Urothelium cell line (cell line): ENCODE measurements at regions not wholly inside any gene's neighbourhood (a gene's known extent, or its start where the extent isn't known, plus 50 kb on each side); places are given as distances from the start of the nearest gene placed in this dataset.
"Not testable (repeated sequence)": the region's sequence is repeated elsewhere in the genome, so short reads cannot be mapped to it uniquely, and the experiment has no call there.

Source experiments
- DNase-seq: peaks from one replicate; pipeline ENCODE4 v3.0.0; 2011; ENCODE audit warnings: low spot score, mixed read lengths
- FAIRE-seq: peaks from 2 replicates; lab custom pipeline; 2011; peaks lifted over from hg19 to GRCh38; lab: Jason Lieb, UNC

DNA sequence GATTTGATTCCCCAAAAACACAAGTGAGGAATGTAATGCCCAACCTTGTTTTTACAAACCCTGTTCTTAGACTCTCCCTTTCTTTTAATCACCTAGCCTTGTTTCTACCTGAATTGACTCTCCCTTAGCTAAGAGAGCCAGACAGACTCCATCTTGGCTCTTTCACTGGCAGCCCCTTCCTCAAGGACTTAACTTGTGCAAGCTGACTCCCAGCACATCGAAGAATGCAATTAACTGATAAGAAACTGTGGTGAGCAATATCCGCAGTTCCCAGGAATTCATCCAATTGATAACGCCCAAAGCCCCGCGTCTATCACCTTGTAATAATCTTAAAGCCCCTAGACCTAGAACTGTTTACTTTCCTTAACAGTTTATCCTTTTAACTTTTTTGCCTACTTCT, 120.2 kb upstream of the DEFB108B start:
- not testable (repeated sequence) for FAIRE-seq, DNase-seq

DNA sequence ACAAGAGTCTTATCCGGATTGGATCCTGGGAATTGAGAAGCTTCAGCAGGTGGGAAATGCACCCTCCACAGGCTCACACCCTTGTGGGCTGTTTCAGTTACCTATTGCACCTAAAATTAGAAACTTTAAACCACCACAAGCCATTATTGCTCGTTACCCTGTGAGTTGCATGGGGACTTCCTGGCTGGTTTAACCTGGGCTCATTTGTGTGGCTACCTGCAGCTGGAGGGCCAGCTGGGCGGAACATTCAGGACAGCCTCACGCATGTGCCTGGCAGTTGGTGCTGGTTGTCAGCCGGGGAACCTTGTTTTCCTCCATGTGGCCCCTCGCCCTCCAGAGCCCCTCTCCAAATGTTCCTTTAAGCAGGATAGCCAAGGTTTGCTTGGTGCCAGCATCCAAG, 118.5 kb upstream of the DEFB108B start:
- DNase-seq, FAIRE-seq: not testable (repeated sequence)

DNA sequence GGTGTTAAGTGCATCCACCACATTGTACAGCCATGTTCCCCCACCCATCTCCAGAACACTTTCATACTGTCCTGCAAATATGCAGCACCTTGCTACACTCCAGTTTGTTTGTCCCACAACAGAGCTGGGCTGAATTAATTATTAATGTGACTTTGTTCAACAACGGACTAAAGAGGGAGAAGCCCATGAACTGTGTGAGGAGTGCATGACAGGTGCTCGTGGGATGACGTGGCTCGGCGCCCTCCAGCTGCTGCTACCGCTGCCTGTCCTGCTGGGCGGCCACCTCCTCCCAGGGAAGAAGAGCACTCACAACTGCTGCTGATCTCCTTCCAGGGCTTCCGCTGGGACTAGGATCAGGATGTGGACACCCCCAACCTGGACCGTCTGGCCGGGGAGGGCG, 111.2 kb upstream of the DEFB108B start:
- not testable (repeated sequence) for FAIRE-seq, DNase-seq

DNA sequence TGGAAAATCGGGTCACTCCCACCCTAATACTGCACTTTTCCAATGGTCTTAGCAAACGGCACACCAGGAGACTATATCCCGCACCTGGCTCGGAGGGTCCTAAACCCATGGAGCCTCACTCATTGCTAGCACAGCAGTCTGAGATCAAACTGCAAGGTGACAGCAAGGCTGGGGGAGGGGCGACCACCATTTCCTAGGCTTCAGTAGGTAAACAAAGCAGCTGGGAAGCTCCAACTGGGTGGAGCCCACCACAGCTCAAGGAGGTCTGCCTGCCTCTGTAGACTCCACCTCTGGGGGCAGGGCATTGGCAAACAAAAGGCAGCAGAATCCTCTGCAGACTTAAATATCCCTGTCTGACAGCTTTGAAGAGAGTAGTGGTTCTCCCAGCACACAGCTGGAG, 109.0 kb upstream of the DEFB108B start:
- DNase-seq, FAIRE-seq: not testable (repeated sequence)

DNA sequence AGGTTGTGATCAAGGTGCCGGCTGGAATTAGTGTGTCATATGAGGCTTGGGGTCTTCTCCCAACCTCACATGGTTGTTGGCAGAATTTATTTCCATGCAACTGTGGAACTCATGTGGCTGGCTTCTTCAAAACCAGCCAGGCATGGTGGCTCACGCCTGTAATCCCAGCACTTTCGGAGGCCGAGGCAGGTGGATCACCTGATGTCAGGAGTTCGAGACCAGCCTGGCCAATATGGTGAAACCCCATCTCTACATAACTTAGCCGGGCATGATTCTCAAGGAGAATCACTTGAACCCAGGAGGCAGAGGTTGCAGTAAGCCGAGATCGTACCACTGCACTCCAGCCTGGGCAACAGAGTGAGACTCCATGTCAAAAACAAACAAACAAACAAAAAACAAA, 102.3 kb upstream of the DEFB108B start:
- not testable (repeated sequence) for DNase-seq, FAIRE-seq

DNA sequence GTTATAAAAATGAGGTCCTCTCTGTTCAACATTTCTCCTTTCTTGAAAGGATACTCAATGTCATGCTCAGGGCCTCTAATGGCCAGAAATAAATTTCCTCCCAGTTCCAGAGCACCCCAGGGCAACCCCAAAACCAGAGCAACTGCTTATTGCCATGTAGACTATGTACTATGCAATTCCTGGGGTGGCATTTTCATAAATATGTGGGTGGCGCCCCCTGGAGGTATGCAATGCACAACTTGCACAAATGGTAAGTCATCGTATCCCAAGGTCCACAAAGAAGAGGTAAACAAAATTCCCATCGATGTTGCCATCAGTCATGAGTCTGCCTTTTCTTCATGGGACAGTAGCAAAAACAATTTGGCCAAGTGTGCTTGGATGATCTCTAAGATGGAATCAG, 98.6 kb upstream of the DEFB108B start:
- FAIRE-seq, DNase-seq: not testable (repeated sequence)

DNA sequence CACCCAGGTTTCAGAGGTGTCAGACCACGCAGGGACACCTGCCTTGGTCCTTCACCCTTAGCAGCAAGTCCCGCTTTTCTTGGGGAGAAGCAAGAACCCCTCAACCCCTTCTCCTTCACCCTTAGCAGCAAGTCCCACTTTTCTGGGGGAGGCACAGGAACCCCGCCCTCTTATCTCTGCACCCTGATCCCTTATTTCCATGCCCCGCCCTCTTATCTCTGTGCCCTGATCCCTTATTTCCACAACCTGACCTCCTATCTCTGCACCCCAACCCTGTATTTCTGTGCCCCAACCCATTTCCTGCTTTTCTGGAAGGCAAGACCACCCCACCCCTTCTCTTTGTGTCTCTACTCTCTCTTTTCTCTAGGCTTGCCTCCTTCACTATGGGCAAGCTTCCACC, 94.7 kb upstream of the DEFB108B start:
- not testable (repeated sequence) for DNase-seq, FAIRE-seq

DNA sequence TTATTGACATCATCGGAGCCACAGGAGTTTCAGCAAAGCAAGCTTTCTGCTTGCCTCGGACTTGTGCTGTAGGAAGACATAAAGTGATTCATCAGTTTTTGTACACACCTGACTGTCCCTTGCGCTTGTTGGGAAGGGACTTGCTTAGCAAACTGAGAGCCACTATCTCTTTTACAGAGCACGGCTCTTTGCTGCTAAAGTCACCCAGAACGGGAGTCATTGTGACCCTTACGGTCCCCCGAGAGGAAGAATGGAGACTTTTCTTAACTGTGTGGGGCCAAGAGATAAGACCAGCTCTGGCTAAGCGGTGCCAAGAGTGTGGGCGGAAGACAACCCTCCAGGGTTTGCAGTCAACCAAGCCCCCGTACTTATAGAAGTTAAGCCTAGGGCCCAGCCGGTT, 89.6 kb upstream of the DEFB108B start:
- not testable (repeated sequence) for FAIRE-seq, DNase-seq

DNA sequence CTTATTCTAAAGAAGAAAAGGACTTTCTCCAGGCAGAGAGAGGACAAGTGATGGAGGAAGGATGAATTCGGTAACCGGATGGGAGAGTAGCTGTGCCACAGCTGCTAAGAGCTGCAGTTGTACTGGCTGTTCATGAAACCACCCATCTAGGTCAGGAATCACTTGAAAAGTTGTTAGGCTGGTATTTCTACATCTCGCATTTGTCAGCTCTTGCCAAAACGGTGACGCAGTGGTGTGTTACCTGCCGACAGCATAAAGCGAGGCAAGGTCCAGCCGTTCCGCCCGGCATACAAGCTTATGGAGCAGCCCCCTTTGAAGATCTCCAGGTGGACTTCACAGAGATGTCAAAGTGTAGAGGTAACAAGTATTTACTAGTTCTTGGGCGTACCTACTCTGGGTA, 87.3 kb upstream of the DEFB108B start:
- not testable (repeated sequence) for FAIRE-seq, DNase-seq

DNA sequence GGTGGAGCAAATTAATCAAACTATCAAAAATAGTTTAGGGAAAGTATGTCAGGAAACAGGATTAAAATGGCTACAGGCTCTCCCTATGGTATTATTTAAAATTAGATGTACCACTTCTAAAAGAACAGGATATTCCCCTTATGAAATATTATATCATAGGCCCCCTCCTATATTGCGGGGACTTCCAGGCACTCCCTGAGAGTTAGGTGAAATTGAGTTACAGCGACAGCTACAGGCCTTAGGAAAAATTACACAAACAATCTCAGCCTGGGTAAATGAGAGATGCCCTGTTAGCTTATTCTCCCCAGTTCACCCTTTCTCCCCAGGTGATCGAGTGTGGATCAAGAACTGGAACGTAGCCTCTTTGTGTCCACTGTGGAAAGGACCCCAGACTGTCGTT, 86.7 kb upstream of the DEFB108B start:
- not testable (repeated sequence) for FAIRE-seq, DNase-seq

DNA sequence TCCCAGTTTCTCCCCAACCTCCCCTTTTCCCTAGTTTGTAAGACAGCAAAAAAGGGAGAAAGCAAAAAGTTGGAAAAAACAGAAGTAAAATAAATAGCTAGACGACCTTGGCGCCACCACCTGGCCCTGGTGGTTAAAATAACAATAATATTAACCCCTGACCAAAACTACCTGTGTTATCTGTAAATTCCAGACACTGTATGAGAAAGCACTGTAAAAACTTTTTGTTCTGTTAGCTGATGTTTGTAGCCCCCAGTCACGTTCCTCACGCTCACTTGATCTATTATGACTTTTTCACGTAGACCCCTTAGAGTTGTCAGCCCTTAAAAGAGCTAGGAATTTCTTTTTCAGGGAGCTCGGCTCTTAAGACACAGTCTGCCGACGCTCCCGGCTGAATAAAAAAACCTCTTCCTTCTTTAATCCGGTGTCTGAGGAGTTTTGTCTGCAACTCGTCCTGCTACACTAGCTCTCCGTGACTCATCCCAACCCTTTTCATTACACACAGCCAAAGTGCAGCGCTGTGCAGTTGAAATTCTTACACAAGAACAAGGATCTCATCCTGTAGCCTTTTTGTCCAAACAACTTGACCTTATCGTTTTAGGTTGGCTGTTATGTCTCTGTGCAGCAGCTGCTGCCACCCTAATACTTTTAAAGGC, 83.9 kb upstream of the DEFB108B start:
- not testable (repeated sequence) for DNase-seq

DNA sequence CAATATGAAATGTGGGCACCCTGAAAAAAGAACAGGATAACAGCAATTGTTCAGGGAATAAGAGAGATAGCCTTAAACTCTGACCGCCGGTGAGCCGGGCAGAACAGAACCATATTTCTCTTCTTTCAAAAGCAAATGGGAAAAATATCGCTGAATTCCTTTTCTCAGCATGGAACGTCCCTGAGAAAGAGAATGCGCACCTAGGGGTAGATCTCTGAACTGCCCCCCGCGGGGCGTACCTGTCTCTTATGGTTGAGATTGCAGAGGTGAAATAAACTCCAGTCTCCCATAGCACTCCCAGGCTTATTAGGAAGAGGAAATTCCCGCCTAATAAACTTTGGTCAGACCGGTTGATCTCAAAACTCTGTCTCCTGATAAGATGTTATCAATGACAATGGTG, 82.1 kb upstream of the DEFB108B start:
- FAIRE-seq, DNase-seq: not testable (repeated sequence)

More for the DNA sequence above, 83.9 kb upstream of the DEFB108B start:
- FAIRE-seq = not testable (repeated sequence)

DNA sequence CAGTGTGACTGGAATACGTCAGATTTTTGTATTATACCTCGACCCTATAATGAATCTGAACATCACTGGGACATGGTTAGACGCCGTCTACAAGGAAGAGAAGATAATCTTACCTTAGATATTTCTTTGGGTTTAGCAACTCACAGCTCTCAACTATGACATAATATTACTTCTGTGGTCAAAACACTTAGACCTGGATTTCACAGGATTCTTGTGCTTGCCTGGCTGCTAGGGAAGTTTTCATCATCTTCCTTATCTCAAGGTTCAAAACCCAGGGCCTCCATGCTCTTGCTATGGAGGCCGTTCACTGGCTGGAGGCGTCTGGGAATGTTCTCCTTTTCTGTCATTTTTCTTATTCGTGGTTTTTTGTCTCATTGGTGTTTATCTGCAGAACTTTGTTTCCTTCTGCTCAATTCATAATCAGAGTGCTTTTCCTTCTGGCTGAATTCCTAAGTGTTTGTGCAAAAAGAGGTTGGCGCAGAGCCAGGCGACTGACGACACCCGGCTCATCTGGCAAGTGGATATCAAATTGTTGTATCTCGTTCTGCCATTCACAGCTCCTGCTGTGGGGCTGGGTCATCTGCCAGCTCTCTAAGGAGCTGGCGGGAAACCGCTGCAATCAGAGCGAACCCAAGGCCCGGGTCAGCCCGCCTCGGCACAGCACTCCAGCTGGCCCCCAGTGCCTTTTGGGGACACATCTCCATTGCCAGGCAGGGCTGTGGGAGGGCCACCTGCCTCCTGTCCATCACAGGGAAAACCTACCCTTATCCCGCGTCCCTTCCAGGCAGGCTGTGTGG, 68.1 kb upstream of the DEFB108B start:
- DNase-seq, FAIRE-seq: not testable (repeated sequence)

DNA sequence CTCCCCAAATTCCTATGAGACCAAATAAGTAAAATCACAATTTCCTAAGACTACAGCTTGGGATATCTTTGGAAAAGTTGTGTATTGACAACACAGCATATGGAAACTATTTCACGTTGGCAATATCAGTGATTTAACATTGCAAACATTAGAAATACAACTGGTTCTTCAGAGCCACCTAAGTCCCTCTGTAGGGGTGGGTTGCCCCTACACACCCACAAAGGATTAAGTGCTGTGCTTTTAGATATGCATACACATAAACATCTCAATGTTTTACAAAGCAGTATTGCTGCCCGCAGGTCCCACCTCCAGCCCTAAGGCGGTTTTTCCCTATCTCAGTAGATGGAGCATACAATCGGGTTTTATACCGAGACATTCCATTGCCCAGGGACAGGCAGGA, 66.0 kb upstream of the DEFB108B start:
- not testable (repeated sequence) for DNase-seq, FAIRE-seq

DNA sequence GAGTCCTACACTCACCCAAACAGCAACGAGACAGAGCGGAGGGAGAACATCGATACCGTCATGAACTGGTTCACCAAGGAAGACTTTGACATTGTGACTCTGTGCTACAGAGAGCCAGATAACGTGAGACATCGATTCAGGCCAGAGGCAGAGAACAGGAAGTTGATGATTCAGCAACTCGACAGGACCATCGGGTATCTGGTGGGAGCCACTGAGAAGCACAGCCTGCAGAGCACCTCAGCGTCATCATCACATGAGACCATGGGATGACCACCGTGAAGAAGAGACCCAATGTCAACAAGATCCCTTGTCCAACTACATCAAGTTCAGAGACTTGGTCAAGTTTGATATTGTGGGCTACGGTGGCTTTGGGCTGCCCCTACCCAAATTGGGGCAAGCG, 60.8 kb upstream of the DEFB108B start:
- DNase-seq, FAIRE-seq: not testable (repeated sequence)

DNA sequence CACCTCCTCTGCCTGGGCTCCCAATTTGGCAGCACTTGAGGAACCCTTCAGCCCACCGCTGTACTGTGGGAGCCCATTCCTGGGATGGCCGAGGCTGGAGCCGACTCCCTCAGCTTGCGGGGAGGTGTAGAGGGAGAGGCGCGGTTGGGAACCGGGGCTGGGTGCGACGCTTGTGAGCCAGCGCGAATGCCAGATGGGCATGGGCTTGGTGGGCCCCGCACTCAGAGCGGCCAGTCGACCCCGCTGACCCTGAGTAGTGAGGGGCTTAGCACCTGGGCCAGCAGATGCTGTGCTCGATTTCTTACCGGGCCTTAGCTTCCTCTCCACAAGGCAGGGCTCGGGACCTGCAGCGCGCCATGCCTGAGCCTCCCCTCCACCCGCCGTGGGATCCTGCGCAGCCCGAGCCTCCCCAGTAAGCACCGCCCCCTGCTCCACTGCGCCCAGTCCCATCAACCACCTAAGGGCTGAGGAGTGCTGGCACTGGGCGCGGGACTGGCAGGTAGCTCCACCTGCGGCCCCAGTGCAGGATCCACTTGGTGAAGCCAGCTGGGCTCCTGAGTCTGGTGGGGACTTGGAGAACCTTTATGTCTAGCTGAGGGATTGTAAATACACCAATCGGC, 58.3 kb upstream of the DEFB108B start:
- FAIRE-seq (no peak), DNase-seq (no peak)

DNA sequence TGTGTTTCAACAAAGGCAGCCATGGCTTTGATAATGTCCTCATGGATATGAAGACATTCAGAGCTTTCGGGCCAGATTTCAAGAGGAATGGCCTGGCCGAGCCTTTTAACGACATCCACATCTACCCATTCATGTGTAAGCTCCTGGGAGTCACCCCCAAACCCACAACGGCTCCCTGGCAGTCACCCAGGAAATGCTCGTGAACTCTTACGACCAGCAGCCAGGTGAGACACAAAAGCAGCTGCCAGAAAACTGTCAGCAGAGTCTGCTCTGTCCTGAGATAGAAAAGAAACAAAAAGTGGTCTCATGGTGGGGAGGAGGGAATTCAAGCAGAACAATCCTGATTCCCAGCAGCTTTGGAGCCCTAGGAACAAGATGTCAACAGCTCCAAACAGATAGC, 52.9 kb upstream of the DEFB108B start:
- not testable (repeated sequence) for DNase-seq, FAIRE-seq

DNA sequence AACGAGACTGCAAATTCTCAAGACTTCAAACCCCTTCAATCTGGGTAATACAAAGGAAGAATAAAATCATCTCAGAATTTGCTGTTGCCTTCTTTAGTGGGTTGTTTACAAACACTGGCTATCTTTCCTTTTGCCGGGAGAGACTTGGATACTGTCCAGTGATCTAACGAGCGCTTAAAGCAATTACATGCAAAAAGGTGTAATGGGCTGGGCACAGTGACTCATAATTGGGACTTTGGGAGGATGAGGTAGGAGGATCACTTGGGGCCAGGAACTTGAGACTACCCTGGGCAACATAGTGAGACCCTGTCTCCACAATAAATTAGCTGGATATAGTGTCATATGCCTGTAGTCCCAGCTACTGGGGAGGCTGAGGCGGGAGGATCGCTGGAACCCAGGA, 52.2 kb upstream of the DEFB108B start:
- not testable (repeated sequence) for FAIRE-seq, DNase-seq

DNA sequence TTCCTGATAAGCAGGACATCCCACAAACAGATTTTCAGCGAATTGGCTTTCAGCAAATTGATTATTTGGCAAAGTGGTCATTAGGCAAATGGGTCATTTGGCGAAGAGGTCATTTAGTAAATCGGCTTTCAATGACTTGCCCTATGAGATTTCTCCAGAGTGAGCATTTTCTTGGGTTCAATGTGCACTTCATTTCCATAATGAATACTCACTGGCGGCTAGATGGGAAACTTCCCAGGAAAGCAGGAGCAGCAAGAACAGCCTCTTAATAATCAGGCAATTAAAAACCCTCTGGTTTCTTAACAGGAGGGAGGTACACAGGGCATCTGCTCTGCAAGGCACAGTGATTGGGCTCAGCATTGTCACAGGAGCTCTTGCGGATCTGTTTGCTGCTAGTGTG, 51.5 kb upstream of the DEFB108B start:
- DNase-seq, FAIRE-seq: not testable (repeated sequence)

DNA sequence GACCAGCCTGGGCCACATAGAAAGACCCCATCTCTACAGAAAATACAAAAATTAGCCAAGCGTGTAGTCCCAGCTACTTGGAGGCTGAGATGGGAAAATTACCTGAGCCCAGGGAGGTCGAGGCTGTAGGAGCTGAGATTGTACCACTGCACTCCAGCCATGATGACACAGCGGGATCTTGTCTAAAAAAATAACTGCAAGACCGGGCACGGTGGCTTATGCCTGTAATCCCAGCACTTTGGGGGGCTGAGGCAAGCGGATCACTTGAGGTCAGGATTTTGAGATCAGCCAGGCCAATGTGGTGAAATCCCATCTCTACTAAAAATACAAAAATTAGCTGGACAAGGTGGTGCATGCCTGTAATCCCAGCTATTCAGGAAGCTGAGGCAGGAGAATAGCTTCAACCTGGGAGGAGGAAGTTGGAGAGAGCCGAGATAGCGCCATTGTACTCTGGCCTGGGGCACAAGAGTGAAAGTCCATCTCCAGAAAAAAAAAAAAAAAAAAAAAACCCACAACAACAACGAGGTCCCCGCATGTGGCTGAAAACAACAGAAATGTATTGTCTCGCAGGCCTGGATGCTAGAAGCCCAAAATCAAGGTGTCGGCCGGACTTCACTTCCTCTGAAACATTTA, 50.7 kb upstream of the DEFB108B start:
- not testable (repeated sequence) for FAIRE-seq, DNase-seq

DNA sequence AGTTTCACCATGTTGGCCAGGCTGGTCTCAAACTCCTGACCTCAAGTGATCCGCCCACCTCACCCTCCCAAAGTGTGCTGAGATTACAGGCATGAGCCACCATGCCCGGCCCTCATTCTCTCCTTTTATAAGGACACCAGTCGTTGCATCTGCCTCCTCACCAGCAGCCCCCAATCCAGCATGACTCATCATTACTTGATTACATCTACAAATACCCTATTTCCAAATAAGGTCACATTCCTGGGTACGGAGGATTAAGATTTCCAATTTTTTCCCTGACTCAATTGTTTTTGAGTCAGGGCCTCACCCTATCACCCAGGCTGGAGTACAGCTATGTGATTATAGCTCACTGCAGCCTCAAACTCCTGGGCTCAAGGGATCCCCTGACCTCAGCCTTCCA, 49.8 kb upstream of the DEFB108B start:
- DNase-seq, FAIRE-seq: not testable (repeated sequence)
